Fibroblast of the aortic adventitia (primary cell): ENCODE measurements at regions not wholly inside any gene's neighbourhood (a gene's known extent, or its start where the extent isn't known, plus 50 kb on each side); places are given as distances from the start of the nearest gene placed in this dataset.

Experiments
- DNase-seq: peaks from one replicate; pipeline ENCODE4 v3.0.0-alpha.2; 2010; ENCODE audit warnings: low read depth
- H3K4me3 ChIP-seq: 2 replicates; pipeline ENCODE4 v1.5.1; 2011; ENCODE audit warnings: low read depth, mild to moderate bottlenecking, control low read depth, low read length, moderate library complexity
- CTCF ChIP-seq: IDR thresholded peaks from 2 replicates; pipeline ENCODE4 v1.5.1; 2011; ENCODE audit warnings: mild to moderate bottlenecking, low read length, control low read depth, inconsistent platforms; ENCODE audit not compliant: insufficient read depth

GRCh38 chr14:28870033-28870564 is 103.5 kb downstream of the FOXG1 start:
- DNase-seq = no peak
- TF ChIP-seq CTCF = no peak
- H3K4me3 ChIP-seq = no peak overlapping the region

- no peak for TF ChIP-seq CTCF
- DNase-seq = no peak
- no peak overlapping the region for H3K4me3 ChIP-seq
Observed at GRCh38 chr14:28875934-28876571, 109.5 kb downstream of the FOXG1 start.

GRCh38 chr14:28876572-28876945 is 110.0 kb downstream of the FOXG1 start:
- no peak for TF ChIP-seq CTCF
- DNase-seq = no peak
- no peak overlapping the region for H3K4me3 ChIP-seq

- no peak for TF ChIP-seq CTCF
- H3K4me3 ChIP-seq = no peak overlapping the region
- no peak for DNase-seq
Observed at GRCh38 chr14:28877923-28878322, 111.3 kb downstream of the FOXG1 start.

- DNase-seq = no peak
- no peak overlapping the region for H3K4me3 ChIP-seq
- TF ChIP-seq CTCF = no peak
Observed at GRCh38 chr14:28879573-28879996, 113.0 kb downstream of the FOXG1 start.

GRCh38 chr14:28886940-28887339 is 120.4 kb downstream of the FOXG1 start:
- TF ChIP-seq CTCF = no peak
- H3K4me3 ChIP-seq = no peak overlapping the region
- no peak for DNase-seq

- no peak for TF ChIP-seq CTCF
- no peak for DNase-seq
- H3K4me3 ChIP-seq = no peak overlapping the region
Observed at GRCh38 chr14:28895389-28895788, 128.8 kb downstream of the FOXG1 start.
